Gastroesophageal sphincter (tissue), 4 donors: ENCODE measurements at regions not wholly inside any gene's neighbourhood (a gene's known extent, or its start where the extent isn't known, plus 50 kb on each side); places are given as distances from the start of the nearest gene placed in this dataset.

Experiments
- ATAC-seq: fragments of 150-250 bp; one replicate; pipeline ENCODE4 v1.9.1; 2016; ENCODE audit warnings: mild to moderate bottlenecking, moderate library complexity
- H3K27ac ChIP-seq, 4 donors: fragments of 200-600 bp; sonication (generic) in 3 of 4; 1 replicate in 3 of 4; 2 replicates in 1 of 4; pipeline ENCODE4 v1.5.1; 2016 to 2019
- H3K27me3 ChIP-seq: fragments of 200-600 bp; sonication (generic); one replicate; pipeline ENCODE4 v1.5.1; 2019
- H3K36me3 ChIP-seq, 2 donors: fragments of 200-600 bp; sonication (generic); one replicate each; pipeline ENCODE4 v1.5.1; 2019; ENCODE audit warnings: control low read depth in 1 of 2
- H3K4me1 ChIP-seq, 3 donors: fragments of 200-600 bp; sonication (generic); 1 replicate in 2 of 3; 2 replicates in 1 of 3; pipeline ENCODE4 v1.5.1; 2016 to 2019; ENCODE audit warnings: control low read depth in 2 of 3
- H3K4me3 ChIP-seq, 2 donors: fragments of 200-600 bp; sonication (generic); one replicate each; pipeline ENCODE4 v1.5.1; 2019; ENCODE audit warnings: mild to moderate bottlenecking in 1 of 2, moderate library complexity in 1 of 2
- H3K9me3 ChIP-seq, 3 donors: fragments of 200-600 bp; sonication (generic); one replicate each; pipeline ENCODE4 v1.5.1; 2017 to 2019; ENCODE audit warnings: control low read depth in 2 of 3
- EP300 ChIP-seq: sonication (generic); formaldehyde crosslinking; IDR thresholded peaks from one replicate; pipeline ENCODE4 v1.6.1; 2017; ENCODE audit warnings: antibody characterized with exemption, mild to moderate bottlenecking
- POLR2A ChIP-seq, 2 donors: fragments of 450-650 bp; IDR thresholded peaks; one replicate each; pipeline ENCODE4 v1.6.1; 2017; ENCODE audit warnings: antibody characterized with exemption in 2 of 2, mild to moderate bottlenecking in 2 of 2, moderate library complexity in 1 of 2
- POLR2AphosphoS5 ChIP-seq: sonication (generic); formaldehyde crosslinking; IDR thresholded peaks from one replicate; pipeline ENCODE4 v1.6.1; 2017; ENCODE audit warnings: antibody characterized with exemption
- WGBS, 2 donors: methylation state at CpG; one replicate each; pipeline ENCODE4 v1.1.5; 2018; ENCODE audit warnings: low coverage in 1 of 2; 5-methylcytosine and 5-hydroxymethylcytosine counted together
- TF ChIP-seq, protein P1 (sequence below), 4 experiments: fragments of 200-600 bp in 2 of 4; fragments of 450-650 bp in 2 of 4; sonication (generic) in 1 of 4; IDR thresholded peaks; one replicate each; pipeline ENCODE4 v1.5.1; 2017 to 2019; ENCODE audit warnings: antibody characterized with exemption in 4 of 4, mild to moderate bottlenecking in 2 of 4, moderate library complexity in 2 of 4

DNA sequence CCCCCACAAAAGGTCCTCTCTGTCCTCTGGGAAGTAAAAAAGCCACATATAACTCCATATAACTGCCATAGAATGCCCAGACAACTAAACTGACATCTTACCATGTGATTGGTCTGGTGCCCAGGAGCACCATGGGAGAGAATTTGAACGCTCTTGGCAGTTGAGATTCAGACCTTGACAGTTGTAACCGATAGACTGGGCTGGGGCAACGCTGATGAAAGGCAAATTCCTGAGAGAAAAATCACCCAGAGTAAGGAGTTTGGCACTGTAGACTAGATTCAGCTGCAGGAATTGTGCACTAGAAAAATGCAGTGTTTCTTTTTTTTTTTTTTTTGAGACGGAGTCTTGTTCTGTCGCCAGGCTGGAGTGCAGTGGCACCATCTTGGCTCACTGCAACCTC, 240.5 kb downstream of the SOX2 start:
- ATAC-seq, result no peak
- TF ChIP-seq, protein P1, sequence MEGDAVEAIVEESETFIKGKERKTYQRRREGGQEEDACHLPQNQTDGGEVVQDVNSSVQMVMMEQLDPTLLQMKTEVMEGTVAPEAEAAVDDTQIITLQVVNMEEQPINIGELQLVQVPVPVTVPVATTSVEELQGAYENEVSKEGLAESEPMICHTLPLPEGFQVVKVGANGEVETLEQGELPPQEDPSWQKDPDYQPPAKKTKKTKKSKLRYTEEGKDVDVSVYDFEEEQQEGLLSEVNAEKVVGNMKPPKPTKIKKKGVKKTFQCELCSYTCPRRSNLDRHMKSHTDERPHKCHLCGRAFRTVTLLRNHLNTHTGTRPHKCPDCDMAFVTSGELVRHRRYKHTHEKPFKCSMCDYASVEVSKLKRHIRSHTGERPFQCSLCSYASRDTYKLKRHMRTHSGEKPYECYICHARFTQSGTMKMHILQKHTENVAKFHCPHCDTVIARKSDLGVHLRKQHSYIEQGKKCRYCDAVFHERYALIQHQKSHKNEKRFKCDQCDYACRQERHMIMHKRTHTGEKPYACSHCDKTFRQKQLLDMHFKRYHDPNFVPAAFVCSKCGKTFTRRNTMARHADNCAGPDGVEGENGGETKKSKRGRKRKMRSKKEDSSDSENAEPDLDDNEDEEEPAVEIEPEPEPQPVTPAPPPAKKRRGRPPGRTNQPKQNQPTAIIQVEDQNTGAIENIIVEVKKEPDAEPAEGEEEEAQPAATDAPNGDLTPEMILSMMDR (IDR thresholded peaks at IDR 0.05), result no peak
- TF ChIP-seq POLR2AphosphoS5 (no peak), POLR2A (IDR thresholded peaks at IDR 0.05) (no peak), EP300 (no peak)
- H3K9me3 ChIP-seq, result no peaks in the 10 kb centered on the region
- no peaks in the 10 kb centered on the region for H3K36me3 ChIP-seq
- H3K4me3 ChIP-seq, result no peak overlapping the region
- WGBS, 2 donors, result 67 to 69% methylated on average over 2 to 5 of the region's 5 CpGs
- no peaks in the 10 kb centered on the region for H3K27me3 ChIP-seq
- no peaks in the 10 kb centered on the region for H3K4me1 ChIP-seq
- no peak overlapping the region for H3K27ac ChIP-seq

DNA sequence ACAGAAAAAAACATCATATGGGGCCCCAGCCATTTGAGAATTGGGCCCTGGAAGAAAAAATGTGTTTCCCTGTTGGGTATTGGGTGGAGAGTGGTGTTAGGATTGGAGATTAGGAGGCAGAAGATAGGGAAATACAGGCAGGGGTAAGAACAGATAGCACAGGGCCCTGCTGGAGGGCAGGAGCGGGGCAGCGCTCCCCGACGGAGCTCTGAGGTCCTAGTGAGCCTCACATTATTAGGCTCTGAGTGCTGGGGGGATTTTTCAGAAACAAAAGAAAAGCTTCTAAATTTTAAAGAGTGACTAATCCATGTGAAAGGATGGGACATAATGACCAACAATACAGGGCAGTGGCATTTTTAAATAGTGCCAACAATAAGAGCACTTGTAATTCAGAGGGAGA, 241.2 kb downstream of the SOX2 start:
- 58% methylated on average over 4 of the region's 4 CpGs; no CpG with 5 or more reads in 1 of the 2 donors for WGBS, 2 donors
- Histone ChIP-seq H3K4me1 (no peaks in the 10 kb centered on the region), H3K4me3 (no peak overlapping the region), H3K27ac (no peak overlapping the region), H3K27me3 (no peaks in the 10 kb centered on the region), H3K9me3 (no peaks in the 10 kb centered on the region), H3K36me3 (no peaks in the 10 kb centered on the region)
- no peak for TF ChIP-seq POLR2AphosphoS5
- TF ChIP-seq, protein P1 (IDR thresholded peaks at IDR 0.05), result no peak
- no peak for TF ChIP-seq EP300
- TF ChIP-seq POLR2A (IDR thresholded peaks at IDR 0.05), result no peak
- ATAC-seq, result no peak

DNA sequence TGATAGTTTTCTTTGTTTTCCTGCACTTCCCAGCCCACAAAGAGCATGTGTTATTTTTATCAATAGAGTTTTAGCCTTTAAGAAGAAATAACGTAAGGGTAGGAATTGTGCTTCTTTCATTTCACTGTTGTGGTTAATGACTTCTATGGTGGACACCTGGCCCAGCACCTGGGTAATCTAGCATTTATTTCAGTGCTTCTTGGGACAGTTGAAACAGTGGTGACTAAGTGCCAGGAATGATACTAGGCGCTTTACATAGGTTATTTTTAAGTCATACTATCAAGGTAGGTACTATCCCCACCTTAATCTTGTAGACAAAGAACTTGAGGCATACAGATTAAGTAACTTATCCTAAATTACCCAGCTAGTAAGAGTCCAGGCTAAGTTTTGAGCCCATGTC, 243.8 kb downstream of the SOX2 start:
- ATAC-seq, result no peak
- Histone ChIP-seq H3K27ac (no peak overlapping the region), H3K4me1 (no peaks in the 10 kb centered on the region), H3K27me3 (no peaks in the 10 kb centered on the region), H3K9me3 (no peaks in the 10 kb centered on the region), H3K4me3 (no peak overlapping the region), H3K36me3 (no peaks in the 10 kb centered on the region)
- WGBS, 2 donors, result 75 to 82% methylated on average over 2 of the region's 2 CpGs
- TF ChIP-seq EP300, result no peak
- TF ChIP-seq, protein P1 (IDR thresholded peaks at IDR 0.05), result no peak
- no peak for TF ChIP-seq POLR2A (IDR thresholded peaks at IDR 0.05)
- TF ChIP-seq POLR2AphosphoS5, result no peak

DNA sequence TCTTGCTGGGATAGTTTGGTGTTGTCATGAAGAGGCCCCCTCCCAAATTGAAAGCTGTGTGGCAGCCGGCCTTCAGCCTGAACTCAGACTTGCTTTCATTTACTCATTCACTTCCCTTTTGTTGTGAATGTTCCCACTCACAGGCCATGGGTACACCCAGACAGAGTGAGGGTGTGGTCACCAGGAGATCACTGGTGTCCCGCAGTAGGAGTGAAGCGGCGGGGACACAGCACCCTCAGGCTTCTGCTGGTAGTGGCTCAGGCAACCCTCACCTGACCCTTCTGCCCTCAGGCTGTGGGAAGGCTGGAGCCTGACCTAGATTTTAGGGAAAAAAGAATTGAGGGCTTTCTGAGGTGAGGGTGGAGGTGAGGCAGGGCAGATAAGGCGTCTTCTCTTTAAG, 244.4 kb downstream of the SOX2 start:
- Histone ChIP-seq H3K27me3 (no peaks in the 10 kb centered on the region), H3K4me1 (no peaks in the 10 kb centered on the region), H3K27ac (no peak overlapping the region), H3K4me3 (no peak overlapping the region), H3K36me3 (no peaks in the 10 kb centered on the region), H3K9me3 (no peaks in the 10 kb centered on the region)
- WGBS, 2 donors, result 67 to 80% methylated on average over 1 to 2 of the region's 5 CpGs
- TF ChIP-seq POLR2AphosphoS5 (no peak), EP300 (no peak), POLR2A (IDR thresholded peaks at IDR 0.05) (no peak)
- TF ChIP-seq, protein P1 (IDR thresholded peaks at IDR 0.05), result no peak
- no peak for ATAC-seq

DNA sequence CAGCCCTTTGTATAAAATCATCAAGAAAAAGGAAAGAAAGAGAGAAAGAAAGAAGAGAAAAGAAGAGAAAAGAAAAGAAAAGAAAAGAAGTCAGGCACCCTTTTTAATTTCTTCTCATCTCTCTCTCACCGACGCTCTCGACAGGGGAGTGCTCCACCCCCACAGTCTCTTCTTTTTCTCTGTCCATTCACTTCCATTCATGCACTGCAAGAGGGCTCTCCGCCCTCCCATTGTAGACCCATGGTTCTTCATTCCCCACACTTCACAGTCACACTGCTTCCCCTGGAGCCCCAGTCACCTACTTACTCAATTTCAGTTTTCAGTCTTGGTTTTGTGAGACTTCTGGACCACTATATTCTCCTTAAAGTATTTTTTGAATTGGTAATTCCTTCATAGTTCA, 254.7 kb downstream of the SOX2 start:
- 45 to 61% methylated on average over 4 of the region's 4 CpGs for WGBS, 2 donors
- ATAC-seq, result no peak
- no peak for TF ChIP-seq POLR2AphosphoS5
- H3K27ac ChIP-seq, result no peak overlapping the region
- H3K9me3 ChIP-seq, result no peaks in the 10 kb centered on the region
- no peaks in the 10 kb centered on the region for H3K27me3 ChIP-seq
- H3K4me1 ChIP-seq, result no peaks in the 10 kb centered on the region
- H3K4me3 ChIP-seq, result no peak overlapping the region
- H3K36me3 ChIP-seq, result no peaks in the 10 kb centered on the region
